ENCODE measurements at regions not wholly inside any gene's neighbourhood (a gene's known extent, or its start where the extent isn't known, plus 50 kb on each side); places are given as distances from the start of the nearest gene placed in this dataset.

DNA sequence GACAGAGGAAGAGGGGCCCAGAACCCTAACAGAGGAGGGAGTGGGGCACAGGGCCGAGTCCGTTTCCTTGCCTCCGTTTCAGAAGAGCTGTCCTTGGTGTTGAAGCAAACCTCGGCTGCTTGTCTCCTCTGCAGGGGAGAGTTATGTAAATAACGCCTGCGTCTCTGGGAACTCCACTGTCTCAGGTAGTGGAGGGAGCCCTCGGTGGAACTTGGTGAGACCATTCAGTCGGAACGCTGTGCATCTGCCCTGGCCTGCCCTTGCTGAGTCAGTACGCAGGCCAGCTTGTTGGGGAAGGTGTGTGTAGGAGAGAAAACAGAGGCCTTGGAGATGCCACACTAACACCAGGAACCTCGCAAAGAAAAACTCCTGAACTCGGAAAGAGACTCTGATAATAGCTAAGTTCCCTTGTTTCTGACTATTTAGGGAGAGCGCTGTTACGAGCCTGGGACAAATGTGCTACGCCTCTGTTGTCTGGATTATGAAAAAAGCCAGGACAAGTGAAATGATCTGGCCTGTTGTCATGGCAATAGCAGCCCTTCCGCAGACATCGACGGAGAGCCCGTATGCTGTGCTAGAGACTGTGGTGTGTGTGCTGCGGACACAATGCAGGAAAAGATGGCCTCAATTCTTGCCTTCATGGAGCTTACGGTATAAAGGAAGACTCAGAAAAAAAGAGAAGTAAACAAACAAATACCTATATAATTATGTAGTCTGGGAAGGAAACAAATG lies 94.6 kb upstream of the AKT3 start:
- DNase-seq (ENCODE audit: low read depth), result no peak

DNA sequence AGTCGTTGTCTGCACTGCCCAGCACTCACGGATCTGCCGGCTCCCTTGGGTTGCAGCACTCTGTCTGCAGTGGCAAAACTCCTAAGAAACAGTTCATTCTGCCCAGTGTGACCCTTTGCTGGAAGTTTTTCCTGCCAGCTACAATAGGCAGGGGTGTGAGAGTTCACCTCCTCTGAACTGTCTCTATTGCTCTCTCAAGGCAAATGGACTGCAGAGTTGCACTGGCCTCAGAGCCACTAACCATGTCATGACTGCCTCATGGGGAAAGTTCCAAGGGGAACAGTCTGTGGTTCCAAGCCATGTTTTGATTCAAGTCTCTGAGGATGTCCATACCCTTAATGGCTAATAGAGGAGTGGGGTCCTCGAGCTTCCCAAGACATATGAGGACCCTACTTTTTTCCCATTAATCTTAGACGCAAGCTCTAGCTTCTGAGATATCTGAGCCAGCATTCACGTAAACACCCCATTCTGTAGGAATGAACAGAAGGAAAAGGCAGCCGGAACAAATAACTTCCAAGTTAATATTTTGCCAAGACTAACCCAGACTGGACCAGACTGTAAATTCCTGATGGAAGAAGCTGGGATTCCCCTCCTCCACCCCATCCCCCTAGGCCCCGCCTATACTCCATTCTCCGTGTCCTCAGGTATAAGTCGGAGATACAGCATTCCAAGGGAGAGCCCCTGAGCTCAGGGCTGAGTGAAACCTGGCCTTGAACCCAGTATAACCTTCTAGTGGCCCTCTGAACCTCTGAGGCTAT lies 93.8 kb upstream of the AKT3 start:
- DNase-seq (ENCODE audit: low read depth), result no peak

DNA sequence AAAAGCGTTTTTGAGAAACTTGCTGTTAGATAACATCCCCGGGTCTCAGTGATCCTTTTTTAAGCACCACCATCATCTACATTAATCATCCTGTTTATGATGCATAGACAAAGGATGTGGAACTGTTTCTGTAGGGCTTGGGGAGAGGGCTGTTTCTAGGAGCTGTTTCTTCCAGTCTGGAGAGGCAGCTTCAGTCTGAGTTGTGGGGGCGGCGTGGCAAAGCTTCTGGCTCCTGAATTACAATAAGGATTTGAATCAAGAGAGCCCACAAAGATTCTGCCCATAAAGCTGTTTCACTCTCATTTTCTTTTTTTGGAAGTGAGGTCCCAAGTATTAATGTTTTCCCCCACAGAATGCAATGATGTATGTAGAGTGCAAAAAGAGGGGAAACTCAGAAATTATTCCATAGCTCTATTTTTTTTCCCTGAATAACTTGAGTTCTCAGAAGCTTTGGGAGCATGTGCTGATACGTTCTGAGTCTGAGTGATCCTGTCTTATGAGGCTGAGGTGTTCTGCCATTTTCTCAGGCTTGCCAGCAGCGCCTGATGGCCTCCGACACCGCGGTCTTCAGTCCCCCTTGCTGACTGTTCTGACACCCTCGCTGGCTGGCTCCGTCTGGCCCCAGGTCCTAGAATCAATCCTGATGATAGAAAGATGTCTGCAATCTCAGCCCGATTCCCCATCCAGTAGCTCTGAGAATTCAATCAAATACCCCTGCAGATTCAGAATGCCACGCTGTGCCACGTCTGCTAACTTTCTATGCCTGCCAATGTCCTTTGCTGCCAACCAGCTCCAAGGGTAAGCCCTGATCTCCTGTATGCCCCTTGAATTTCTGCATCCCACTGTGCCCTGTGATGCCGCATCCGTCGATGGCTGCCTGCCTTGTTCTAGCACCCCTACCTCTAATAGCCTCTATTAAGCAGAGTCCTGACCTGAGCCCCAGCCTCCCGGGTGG lies 92.4 kb upstream of the AKT3 start:
- DNase-seq (ENCODE audit: low read depth), result no peak

DNA sequence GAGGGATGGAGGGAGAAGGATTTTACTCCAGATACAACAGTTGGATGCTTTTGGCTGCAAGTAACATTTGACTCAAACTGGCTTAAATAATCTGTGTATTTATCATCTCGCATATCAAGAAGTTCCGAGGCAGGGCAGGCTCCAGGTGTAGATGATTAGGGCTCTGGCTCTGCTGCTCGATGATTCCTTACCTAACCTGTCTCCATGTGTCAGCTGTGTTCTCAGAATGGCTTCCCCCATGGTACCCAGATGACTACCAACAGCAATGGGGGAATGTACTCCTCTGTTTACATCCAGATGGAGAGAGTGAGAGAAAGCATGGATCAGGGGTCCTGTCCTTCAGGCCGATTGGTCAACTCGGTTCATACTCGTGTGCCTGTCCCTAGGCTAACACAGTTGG lies 90.4 kb upstream of the AKT3 start:
- DNase-seq (ENCODE audit: low read depth), result no peak

DNA sequence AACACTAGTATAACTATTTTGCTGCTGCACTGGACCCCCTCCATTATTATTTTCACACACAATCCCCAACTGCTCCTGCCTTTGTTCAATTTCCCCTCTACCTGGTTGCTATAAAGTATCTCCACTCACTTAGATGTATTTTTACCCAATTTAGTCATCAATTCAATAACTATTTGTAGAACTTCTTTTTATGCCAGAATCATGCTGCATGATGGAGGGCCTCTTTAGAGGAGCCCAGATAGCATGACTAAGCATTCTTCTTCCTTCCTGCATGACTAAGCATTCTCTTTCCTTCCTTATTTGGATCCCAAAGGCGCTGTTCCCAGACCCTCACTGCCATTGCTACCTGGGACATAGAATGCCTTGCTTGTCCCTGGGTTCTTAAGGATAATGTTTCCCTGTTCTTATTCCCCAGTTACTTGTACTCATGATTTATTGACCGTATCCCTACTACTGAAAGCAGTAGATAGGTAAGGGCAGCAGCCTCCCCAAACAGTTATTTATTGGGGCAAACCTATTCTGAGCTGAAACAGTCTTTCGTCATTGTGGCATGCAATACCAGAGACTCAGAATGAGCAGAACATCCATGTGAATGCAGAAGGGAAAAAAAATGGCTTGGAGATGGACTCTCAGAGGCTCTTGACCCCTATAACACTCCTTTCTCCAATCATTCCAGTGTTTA lies 89.3 kb upstream of the AKT3 start:
- no peak for DNase-seq (ENCODE audit: low read depth)

DNA sequence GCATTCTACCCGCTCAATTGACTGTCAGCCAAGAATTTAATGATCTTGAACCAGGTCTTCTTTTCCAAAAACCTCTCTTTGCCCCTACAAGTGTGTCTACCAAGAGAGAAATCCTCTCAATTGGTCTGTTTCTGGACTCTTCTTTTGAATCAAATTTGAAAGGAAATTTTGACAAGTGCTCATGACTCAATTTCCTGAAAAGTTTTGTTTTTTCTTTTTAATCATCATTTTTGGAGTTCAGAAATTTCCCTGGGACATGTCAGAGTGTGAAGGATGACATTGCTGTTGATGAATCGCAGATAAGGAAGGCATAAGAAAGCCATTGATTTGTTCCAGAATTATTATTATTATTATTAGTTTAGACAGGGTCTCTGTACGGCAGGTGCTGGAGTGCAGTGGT lies 88.2 kb upstream of the AKT3 start:
- no peak for DNase-seq (ENCODE audit: low read depth)

DNA sequence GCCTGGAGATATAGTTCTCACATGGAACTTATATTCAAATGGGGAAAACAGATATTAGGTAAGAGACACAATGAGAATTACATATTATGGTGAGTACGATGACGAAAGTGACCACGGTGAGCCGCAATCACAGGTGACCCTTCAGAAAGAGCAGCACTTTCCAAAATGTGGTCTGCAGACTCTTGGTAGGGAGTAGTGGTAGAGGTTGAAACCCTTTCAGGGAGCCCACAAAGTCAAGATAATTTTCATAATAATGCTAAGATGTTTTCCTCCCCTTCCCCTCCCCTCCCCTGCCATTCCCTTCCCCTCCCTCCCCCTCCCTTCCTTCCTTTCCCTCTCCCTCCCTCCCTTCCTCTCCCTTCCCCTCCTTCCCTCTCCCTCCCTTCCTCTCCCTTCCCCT lies 83.5 kb upstream of the AKT3 start:
- no peak for DNase-seq (ENCODE audit: low read depth)

DNA sequence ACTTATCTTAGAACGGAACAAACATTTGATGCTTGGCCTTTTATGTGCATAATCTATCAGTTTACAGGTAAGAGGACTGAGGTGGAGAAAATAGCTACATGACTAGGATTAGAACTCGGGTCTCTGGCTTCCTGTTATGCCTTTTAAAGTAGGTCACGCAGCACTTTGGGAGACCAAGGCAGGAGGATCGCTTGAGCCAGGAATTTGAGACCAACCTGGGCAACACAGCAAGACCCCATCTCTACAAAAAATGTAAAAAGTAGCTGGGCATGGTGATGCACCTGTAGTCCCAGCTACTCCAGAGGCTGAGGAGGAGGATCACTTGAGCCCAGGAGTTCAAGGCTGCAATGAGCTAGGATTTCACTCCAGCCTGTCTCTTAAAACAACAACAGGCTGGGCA lies 81.9 kb upstream of the AKT3 start:
- DNase-seq (ENCODE audit: low read depth), result no peak

DNA sequence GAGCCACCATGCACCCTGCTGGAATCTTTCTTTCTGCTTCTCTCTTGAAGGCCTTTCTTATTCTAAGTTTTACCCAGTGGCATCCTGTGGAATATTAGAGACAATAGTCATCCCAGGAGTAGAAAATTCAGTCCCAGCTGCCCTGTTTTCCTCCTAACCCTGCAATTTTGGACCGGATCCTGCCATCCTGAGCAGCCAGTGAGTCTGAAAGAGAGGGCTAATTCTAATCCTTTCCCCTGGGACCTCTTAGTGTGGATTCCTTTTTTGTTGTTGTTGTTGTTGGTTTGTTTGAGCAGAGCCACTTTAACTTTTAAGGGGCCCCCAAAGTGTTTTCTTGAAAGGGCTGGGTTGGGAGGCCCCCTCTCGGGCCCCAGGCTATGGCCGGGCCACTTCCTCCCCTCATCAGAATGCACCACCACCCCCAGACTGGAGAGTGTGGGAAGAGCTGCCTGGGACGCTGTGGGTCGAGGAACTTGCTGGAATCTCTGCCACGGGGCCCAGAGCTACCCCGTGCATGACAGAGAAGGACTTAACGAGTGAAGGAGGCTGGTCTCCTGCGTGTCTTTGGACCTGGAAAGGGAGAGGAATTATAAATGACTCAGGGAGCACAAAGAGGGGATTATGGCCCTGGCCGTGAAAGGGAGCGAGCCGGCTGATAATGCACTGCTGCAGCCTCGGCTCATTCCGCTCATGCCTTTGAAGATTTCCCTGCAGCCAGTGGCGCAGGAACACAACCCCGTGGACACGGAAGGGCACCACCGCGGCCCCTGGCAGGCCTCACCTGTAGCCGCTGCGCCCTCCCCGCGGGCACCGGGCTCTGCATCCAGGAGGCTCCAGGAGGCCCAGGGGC lies 81.0 kb upstream of the AKT3 start:
- no peak for DNase-seq (ENCODE audit: low read depth)

DNA sequence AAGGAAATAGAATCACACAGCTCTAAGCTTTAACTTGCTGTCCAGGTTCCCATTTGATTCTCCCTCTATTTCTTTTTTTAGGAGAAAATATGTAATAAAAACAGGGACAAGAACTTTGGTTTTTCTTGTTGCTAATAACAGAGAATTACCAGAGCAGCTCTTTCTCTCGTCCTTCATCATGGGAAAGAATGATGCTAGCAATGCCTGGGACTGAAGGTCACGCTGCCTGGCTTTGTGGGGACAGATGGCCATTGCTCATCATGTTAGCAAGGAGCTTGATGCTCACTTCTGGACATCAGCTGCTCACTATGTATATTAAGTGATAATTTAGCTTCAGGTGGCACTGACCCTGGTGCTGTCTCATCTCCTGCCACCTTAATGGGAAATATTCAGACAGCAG lies 77.3 kb upstream of the AKT3 start:
- DNase-seq (ENCODE audit: low read depth), result no peak

DNA sequence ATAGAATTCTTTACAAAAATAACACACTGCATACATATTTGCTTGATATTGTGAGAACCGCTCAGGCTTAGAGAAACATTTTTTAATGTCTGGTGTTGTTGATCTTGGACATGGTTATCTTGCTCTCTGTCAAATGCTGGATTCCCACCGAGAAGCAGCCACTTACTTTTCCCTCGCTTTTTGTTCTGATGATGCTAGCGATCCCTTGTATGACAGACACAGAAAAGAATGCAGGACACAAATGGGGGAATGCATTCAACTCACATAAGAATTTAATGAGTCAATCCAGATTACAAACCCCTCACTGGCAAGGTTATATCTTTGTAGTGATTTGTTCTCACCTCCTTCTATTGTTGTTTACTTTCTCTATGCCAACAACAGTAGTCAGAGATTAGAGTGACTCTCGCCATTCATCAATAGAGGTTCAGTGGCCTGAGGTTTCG lies 76.8 kb upstream of the AKT3 start:
- DNase-seq (ENCODE audit: low read depth), result no peak

DNA sequence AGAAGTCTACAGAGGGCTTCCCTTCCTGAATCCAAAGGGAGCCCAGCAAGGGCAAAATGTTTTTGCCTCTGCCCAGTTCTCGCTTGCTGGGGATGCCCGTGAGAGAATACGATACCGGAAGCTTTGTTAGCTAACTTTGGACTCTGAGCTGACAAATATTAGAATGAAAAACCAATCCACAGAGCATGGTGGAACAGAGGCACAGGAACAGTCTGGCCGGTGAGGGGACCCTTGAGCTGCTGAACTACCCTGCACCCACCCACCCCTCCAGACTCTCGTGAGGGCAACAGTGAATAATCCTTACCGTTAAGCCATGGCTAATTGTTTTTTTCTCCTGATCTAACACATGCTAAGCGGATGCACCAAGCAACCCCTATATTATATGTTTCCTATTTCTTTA lies 76.3 kb upstream of the AKT3 start:
- no peak for DNase-seq (ENCODE audit: low read depth)

DNA sequence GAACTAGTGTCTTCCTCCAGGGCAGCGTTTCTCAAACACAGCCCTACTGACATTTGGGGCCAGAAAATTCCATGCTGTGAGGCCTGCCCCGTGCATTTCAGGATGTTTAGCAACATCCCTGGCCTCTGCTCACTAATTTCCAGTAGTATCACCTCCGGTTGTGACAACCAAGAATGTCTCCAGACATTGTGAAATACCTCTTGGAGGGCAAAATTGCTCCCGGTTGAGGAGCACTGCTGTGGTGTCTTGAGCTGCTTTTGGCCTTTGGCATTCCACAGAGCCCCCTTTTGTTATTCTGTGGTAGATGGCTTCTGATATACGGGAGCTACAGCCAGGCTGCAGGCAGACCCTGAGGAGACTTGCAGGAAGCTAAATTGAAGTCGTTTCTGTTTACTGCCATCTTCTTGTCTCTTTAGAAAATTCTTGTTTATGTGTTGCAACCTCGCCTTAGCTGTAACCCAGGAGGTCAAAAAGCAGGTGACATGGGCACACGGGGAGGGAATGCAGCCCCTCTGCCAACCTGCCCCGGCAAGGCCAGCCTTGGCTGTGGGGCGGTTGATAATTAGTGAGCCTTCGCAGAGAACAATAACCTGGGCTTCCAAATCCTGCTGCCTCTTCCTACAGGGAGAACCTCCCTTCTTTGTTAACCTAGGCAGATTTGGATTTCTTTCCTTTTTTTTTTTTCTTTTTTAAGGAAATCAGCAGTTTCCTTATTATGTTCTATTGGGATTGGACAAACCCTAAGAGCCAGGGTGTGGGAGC lies 74.7 kb upstream of the AKT3 start:
- DNase-seq (ENCODE audit: low read depth), result no peak

DNA sequence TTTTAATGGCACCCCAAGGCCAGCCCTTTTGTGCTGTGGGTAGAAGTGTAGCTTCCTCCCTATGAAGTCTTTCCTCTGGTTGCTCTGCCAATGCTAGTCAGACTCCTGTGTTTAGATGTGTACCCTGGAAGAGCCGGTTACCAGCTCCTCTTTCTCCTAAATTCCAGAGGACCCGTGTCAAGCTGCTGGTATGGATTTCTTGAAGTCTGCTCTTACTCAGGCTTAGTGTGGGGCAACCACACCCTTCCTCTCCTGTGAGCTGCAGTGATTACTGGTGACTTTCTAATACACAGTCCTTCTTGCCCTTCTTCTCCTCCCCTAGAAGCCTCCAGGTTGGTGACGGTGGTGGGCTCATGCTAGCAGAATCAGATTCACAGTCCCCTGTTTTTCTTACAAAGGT lies 74.1 kb upstream of the AKT3 start:
- no peak for DNase-seq (ENCODE audit: low read depth)

DNA sequence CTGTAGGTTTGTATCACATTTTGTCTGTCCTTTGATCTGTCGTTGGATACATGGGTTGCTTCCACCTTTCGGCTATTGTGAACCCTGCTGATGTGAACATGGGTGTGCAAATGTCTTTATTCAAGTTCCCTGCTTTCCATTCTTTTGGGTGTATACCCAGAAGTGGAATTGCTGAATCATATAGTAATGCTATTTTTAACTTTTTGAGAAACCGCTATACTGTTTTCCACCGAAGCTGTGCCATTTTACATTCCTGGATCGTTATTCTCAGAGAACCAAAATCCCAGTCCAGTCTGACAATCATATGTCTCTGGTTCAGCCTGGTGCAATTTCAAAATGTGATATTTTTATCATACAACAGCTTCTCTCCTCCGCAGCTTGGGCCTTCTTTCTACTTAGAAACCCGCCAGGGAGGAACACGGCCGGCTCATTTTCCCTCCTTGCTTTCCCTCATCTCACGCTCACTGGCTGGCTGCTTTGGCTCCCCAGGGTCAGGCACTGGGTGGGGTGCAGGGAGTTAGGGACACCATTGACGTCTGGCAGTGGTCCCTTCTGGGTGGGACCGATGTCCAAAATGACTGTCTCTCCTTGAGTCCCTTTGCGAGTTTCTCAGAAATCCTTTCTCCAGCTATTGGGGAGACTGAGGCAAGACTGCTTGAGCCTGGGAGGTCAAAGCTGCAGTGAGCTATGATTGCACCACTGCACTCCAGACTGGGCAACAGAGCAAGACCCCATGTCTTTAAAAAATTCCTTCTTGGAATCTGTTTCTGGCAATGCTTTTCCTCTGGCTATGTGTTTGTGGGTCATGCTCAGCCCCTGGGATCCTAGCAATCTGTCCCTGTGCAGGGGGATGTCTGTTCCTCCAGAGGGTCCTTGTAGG lies 73.5 kb upstream of the AKT3 start:
- DNase-seq (ENCODE audit: low read depth), result no peak

DNA sequence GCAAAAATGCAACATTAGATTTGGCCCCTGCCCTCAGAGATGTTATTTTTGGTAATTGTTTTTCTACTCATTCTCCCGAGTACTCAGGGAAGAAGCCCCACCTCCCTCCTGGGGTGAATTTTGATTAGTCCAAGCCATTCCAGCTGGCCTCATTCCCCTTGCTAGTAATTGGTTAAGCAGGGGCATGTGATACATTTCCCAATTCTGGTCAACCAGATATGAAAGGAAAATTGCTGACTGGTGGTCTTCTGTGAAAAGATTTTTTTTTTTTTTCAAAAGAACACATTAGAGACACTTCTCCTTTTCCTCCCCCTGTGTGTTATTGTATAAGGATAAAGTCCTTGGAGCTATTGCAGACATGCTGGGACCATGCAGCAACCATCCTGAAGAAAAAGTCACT lies 71.1 kb upstream of the AKT3 start:
- no peak for DNase-seq (ENCODE audit: low read depth)

DNA sequence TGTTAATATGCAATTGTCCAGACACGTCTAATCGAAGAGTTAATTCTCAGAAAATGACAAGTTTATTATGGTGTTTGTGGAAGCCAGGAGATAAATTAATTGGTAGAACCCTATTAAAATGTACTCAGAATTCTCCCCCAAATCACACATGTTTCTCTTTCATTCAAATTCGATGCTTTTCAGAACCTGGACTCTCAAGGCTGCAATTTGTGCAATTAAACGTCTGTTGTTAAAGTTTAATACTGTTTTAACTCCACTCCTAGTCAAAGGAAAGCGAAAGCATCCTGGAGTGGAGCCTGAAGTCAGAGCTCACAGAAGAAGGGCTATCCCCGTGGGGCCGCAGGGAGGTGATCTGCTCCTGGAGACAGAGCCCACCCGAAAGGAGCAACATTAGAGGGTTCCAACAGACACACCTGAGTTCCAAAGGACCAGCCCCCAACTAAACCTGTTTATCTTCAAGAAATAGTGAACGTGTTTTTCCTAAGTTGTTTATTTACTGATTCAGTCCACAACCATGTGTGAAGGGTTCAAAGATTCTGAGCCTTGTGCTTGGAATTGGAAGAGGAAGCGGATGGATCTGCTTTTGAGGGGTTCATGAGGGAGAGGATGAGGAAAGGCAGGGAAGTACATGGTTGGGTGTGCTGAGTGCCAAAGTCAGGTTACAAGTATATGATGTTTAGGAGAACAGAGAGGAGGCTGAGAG lies 68.0 kb upstream of the AKT3 start:
- no peak for DNase-seq (ENCODE audit: low read depth)

DNA sequence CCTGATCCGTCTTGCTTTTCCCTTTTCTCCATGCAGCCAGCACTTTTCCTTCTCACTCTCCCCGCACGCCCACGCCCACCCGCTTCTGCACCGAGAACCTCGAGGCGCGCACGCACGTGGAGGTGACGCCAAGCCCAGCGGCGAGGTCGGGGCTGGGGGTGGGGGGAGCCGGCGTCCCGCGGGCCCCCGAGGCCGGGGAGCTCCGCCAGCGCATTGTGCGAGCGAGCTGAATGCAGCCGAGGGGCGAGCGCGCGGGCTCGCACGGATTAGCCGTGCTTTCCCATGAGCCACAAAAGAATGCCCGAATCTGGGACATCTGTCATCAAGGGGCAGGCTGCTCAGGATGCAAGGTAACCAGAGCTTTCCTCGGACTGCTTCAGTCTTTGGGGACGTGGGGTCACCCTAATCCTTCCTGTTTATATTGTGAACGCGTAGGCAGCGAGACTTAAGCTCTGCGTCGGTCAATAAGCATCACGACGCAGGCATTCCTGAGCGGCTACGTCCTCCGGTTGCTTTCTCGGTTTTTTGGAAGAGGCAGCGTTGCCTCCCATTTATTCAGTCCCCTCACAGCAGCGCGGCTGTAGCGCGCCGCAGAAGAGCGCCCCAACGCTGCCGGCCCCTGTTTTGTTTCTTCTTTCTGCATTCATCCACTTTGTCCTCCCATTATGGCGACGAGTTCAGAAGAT lies 67.3 kb upstream of the AKT3 start:
- DNase-seq (ENCODE audit: low read depth), result peak; percentile 8

Measured in activated T-helper 9 cell treated with anti-CD3 and anti-CD28 coated beads, Interleukin-2, amount 50 U/mL, for 16 hours (primary cell).